ENCODE measurements at regions not wholly inside any gene's neighbourhood (a gene's known extent, or its start where the extent isn't known, plus 50 kb on each side); places are given as distances from the start of the nearest gene placed in this dataset.

GRCh38 chr4:16952896-16953630 is 54.6 kb upstream of the LDB2 start:
- Histone ChIP-seq H3K27me3 (no peaks in the 10 kb centered on the region), H3K4me3 (peak overlapping the region; percentile 1 to 29 (median 3)), H3K36me3 (no peaks in the 10 kb centered on the region), H3K4me1 (no peaks in the 10 kb centered on the region), H3K9me3 (peaks cover 7 to 15% of the 10 kb centered on the region in 2 donors), H3K27ac (no peak overlapping the region)
- intact Hi-C loops (cut with DNase I; ENCODE audit: low total_unique reads): no loop called here
- DNase-seq (ENCODE audit: low spot score in 2 of 2): no peak
- no peak for TF ChIP-seq POLR2A (IDR thresholded peaks at IDR 0.05)
- no peak for TF ChIP-seq POLR2AphosphoS5 (IDR thresholded peaks at IDR 0.05)
- TF ChIP-seq CTCF (IDR thresholded peaks at IDR 0.05): no peak

- Histone ChIP-seq H3K4me1 (no peaks in the 10 kb centered on the region), H3K36me3 (no peaks in the 10 kb centered on the region), H3K9me3 (peaks cover 7 to 15% of the 10 kb centered on the region in 2 donors), H3K27me3 (no peaks in the 10 kb centered on the region), H3K4me3 (peak overlapping the region; percentile 1 to 29 (median 3)), H3K27ac (no peak overlapping the region)
- intact Hi-C loops (cut with DNase I; ENCODE audit: low total_unique reads): no loop called here
- TF ChIP-seq POLR2A (IDR thresholded peaks at IDR 0.05): no peak
- TF ChIP-seq POLR2AphosphoS5 (IDR thresholded peaks at IDR 0.05): no peak
- TF ChIP-seq CTCF (IDR thresholded peaks at IDR 0.05): no peak
- DNase-seq (ENCODE audit: low spot score in 2 of 2): no peak
Measured at GRCh38 chr4:16952462-16952871, 54.0 kb upstream of the LDB2 start.

All from breast epithelium (tissue), 4 donors.